ENCODE measurements at regions not wholly inside any gene's neighbourhood (a gene's known extent, or its start where the extent isn't known, plus 50 kb on each side); places are given as distances from the start of the nearest gene placed in this dataset.

DNA sequence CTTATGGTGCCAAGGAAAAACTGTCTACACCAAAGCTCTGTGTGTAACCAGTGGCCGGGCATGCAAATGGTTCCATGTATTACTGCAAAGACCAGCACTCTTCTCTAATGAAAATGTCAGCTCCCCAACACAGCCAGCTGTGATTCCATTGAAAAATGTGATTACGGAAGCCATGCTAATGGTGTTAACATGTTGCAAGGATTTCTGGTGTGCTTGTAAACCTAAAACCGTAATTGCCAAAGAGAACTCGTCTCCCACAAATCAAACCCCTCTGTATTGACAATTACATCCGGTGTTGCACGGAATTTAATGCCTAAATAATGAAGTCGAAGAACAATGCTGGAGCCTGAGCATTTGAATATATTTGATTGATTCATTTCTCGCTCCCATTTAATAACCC, 351.7 kb downstream of the NPIPA8 start:
- TF ChIP-seq, protein P1, sequence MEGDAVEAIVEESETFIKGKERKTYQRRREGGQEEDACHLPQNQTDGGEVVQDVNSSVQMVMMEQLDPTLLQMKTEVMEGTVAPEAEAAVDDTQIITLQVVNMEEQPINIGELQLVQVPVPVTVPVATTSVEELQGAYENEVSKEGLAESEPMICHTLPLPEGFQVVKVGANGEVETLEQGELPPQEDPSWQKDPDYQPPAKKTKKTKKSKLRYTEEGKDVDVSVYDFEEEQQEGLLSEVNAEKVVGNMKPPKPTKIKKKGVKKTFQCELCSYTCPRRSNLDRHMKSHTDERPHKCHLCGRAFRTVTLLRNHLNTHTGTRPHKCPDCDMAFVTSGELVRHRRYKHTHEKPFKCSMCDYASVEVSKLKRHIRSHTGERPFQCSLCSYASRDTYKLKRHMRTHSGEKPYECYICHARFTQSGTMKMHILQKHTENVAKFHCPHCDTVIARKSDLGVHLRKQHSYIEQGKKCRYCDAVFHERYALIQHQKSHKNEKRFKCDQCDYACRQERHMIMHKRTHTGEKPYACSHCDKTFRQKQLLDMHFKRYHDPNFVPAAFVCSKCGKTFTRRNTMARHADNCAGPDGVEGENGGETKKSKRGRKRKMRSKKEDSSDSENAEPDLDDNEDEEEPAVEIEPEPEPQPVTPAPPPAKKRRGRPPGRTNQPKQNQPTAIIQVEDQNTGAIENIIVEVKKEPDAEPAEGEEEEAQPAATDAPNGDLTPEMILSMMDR (IDR thresholded peaks at IDR 0.05), result no peak
- TF ChIP-seq EP300 (IDR thresholded peaks at IDR 0.05), result no peak

All from gastroesophageal sphincter (tissue), 3 donors.